Choroid plexus epithelial cell (primary cell): ENCODE measurements at regions not wholly inside any gene's neighbourhood (a gene's known extent, or its start where the extent isn't known, plus 50 kb on each side); places are given as distances from the start of the nearest gene placed in this dataset.
"Not testable (repeated sequence)": the region's sequence is repeated elsewhere in the genome, so short reads cannot be mapped to it uniquely, and the experiment has no call there.

Source experiments
- DNase-seq: peaks from one replicate; pipeline ENCODE4 v3.0.0-alpha.2; 2010; ENCODE audit warnings: low read depth
- H3K4me3 ChIP-seq: 2 replicates; pipeline ENCODE4 v1.5.1; 2011; ENCODE audit warnings: low read depth, mild to moderate bottlenecking, control low read depth, low read length, moderate library complexity
- TF ChIP-seq, protein P1 (sequence below): conservative IDR thresholded peaks from 2 replicates; pipeline ENCODE4 v1.5.1; 2011; ENCODE audit warnings: low read depth, mild to moderate bottlenecking, control low read depth, inconsistent platforms, low read length, moderate library complexity

DNA sequence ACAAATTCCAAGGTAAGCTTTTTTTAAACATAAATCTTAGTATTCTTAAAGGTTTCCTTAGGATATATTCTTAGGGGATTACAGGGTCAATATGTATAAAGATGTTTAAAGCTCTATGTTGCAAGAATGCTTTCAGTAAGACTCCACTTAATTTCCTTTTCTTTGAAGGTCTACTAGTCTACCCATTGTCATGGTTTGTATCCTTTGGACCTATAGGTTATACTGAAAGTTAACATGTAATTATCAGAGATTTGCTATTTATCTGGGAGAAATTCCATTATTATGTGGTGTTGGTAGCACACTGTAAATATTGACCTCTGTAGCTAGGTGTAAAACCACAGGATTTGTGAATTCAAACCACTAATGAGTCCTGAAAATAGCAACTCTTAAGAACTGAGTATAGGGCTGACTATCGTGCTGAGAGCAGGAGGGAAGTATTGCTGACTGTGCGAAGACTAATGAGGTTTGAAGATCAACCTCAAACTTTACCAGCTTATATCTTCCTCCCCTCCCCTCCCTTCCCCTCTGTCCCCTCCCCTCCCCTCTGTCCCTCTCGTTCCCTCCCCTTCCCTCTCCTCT, 85.6 kb downstream of the GADD45G start:
- H3K4me3 ChIP-seq = no peak overlapping the region
- DNase-seq = no peak
- TF ChIP-seq, protein P1, sequence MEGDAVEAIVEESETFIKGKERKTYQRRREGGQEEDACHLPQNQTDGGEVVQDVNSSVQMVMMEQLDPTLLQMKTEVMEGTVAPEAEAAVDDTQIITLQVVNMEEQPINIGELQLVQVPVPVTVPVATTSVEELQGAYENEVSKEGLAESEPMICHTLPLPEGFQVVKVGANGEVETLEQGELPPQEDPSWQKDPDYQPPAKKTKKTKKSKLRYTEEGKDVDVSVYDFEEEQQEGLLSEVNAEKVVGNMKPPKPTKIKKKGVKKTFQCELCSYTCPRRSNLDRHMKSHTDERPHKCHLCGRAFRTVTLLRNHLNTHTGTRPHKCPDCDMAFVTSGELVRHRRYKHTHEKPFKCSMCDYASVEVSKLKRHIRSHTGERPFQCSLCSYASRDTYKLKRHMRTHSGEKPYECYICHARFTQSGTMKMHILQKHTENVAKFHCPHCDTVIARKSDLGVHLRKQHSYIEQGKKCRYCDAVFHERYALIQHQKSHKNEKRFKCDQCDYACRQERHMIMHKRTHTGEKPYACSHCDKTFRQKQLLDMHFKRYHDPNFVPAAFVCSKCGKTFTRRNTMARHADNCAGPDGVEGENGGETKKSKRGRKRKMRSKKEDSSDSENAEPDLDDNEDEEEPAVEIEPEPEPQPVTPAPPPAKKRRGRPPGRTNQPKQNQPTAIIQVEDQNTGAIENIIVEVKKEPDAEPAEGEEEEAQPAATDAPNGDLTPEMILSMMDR = no peak

DNA sequence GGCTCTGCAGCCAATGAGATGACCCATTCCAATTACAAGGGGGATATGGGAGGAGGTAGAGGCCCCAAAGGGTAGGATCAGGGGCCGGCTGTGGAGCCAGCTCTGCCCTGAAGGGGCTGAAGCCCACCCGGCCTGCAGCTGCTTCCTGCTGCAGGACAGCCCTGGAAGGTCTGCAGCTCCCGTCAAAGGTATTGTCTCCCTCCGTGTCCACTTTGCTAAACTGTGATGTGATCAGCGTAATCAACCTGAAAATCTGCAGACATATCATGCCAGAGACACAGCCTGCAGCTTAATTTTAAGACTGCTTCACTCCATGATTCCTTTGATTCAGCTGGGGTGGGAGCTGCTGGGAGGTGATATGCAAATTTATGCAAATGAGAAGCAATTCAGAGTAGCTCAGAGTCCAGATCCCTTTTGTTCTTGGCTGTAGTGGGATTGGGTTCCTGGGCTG, 90.7 kb downstream of the GADD45G start:
- H3K4me3 ChIP-seq = no peak overlapping the region
- DNase-seq = no peak
- TF ChIP-seq, protein P1 = no peak

DNA sequence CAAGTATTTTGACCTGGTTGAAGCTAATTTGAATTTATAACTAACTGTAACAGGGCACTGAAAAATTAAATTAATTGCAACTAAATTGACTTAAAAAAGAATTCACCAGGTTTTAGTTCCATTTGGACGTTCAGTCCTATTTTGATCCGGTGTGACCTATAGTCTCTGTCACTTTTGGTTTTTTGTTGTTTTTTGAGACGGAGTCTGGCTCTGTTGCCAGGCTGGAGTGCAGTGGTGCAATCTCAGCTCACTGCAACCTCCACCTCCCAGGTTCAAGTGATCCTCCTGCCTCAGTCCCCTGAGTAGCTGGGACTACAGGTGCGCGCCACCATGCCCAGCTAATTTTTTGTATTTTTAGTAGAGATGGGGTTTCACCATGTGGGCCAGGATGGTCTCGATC, 91.2 kb downstream of the GADD45G start:
- H3K4me3 ChIP-seq, DNase-seq: not testable (repeated sequence)

DNA sequence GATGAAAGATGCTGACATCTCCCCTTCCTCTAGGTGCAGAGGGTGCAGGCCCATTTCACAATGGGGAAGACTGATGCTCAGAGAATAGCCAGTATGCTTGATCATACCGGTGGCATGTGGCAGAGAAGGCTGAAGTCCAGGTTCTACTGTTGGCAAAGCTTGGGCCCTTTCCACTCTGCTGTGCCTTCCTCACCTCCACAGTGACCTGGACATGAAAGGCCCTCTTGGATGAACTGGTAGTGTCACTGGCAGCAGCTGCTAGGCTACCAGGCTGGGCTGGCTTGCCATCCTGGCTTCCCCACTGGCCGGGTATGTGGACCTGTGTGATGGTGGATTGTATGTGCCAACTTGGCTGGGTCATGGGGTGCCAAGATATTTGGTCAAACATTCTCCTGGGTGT, 92.0 kb downstream of the GADD45G start:
- TF ChIP-seq, protein P1 = no peak
- no peak for DNase-seq
- no peak overlapping the region for H3K4me3 ChIP-seq

DNA sequence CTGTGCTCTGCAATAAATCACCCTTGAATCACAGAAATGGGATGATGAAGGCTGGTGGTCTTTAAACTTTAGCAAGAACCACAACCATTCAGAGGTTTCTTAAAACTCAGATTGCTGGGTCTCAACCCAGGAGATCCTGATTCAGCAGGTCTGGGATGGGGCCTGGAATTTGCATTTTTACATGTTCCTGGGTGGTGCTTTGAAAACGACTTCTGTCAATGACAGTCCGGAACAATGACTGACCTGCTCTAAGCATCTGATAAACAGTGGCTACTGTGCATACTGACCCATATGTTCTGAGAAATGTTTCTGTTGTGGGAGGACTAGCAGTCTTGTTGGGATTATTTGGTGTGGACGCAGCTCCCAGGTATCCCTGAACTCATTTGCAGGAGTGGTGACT, 92.7 kb downstream of the GADD45G start:
- no peak for DNase-seq
- H3K4me3 ChIP-seq = no peak overlapping the region
- TF ChIP-seq, protein P1 = no peak

DNA sequence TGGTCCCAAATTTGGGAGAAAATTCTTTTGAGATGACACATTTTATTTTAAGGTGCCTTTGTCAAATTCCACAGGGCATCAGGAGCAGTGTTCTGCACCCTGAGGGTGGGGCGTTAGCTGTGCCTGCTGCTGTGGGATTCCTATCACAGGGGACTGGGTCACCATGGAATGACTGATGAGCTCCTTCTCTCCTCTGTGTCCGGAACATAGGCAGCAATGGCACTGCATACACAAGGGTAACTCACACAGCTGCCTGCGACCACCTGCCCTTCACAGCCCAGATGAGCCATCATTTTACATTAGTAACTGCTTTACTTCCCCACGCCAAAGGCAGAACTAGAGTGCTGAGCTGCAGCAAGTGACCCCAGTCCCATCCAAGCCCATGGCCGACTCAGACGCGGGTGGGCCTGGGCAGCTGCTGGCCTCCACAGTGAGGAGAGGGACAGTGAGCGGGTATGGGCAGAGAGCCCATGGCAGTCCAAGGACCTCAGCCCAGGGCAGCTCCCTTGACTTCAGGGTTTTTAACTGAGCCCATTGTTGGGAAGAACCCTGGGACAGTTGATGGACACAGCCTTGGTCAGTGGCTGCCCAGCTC, 93.7 kb downstream of the GADD45G start:
- H3K4me3 ChIP-seq = no peak overlapping the region
- DNase-seq = no peak
- TF ChIP-seq, protein P1 = no peak

DNA sequence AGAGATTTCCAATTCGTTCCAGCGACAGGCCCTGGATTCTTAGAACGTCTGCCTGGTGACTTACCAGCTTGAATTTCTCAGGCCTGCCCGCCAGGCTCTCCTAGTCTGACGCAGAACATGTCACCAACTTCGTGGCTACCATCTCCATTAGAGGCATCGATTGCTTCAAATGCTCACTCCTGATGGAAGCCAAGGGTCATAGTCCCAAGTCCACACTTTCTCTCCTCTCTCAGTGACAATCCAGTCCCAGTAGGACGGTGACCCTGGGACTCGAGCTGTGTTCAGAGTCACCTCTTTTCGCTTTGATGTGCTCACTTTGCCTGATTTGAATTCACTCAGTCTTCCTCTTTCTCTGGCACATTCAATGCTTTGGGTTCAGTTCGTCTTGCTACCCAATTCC, 94.8 kb downstream of the GADD45G start:
- no peak overlapping the region for H3K4me3 ChIP-seq
- DNase-seq = no peak
- TF ChIP-seq, protein P1 = no peak
